Sciatic nerve (tissue), 2 donors: ENCODE measurements at regions not wholly inside any gene's neighbourhood (a gene's known extent, or its start where the extent isn't known, plus 50 kb on each side); places are given as distances from the start of the nearest gene placed in this dataset.

Source experiments
- ATAC-seq: fragments of 200-7000 bp; cut with Tn5 transposase; one replicate; pipeline ENCODE4 v1.9.1; 2020; ENCODE audit warnings: mild to moderate bottlenecking, moderate library complexity
- DNase-seq: peaks from one replicate; pipeline ENCODE4 v3.0.0-alpha.2; 2020; ENCODE audit warnings: low spot score
- intact Hi-C: fragments of 100-400 bp; cut with DNase I; formaldehyde crosslinking; loops from one replicate; pipeline ENCODE4 v1.14.2; 2022
- donor health status: DM: no; HTN: no; CAD: no.
- donor health status: DM: no; HTN: no; CAD: no.

DNA sequence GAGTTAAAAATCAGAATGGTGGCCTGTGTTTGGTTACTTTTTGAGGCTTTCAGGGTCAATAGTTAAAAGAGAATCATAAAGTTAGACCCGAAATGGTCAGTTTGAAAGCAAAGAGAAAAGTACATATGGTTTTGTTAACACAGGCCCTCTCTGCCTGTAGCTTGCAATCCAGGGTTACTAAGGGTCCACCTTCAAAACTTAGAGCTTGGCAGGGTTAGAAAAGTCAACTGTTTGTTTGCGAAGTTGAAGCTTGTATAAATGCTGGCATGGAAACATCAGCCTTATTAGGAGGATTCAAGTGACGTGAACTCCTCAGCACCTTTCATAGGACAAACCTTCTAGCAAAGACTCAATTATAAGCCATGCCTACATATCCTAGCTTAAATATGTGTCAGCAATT, 196.3 kb upstream of the SEMA3A start:
- DNase-seq (no peak), ATAC-seq (no peak)
- intact Hi-C loops = no loop called here

DNA sequence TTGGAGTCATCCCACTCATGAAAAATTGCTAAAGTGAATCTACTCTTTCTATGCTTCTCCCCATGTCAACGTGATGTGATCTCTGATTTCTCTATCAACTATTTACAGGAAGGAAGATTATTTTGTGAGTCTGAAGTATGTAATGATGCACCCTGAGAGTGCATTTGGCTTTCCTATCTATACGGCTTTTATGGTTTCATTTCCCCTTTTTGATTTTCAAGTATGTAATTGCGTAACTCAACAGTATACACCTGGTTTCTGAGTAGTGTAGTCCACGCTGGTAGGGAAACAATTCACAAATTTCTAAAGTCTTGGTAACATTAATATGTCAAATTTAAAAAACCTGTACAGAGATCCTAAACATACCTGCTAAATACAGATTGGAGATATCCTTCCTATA, 194.7 kb upstream of the SEMA3A start:
- DNase-seq = no peak
- no peak for ATAC-seq
- intact Hi-C loops = no loop called here

DNA sequence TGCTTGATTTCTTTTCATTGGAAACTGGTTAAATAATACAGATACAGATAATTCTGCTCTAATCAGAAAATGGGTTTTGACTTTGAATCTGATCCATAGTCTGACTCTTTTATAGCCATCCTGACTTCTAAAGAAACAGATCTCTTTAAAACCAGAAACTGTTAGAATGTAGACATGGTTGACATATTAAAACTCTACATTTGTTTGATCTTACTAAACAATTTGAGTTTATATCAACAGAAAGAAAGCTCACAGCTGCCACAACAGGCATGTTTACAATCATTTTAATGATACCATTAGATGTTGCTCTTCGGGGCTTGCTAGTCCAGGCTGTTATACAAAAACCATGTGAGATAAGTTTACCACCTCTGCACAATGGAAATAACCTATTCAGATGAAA, 193.0 kb upstream of the SEMA3A start:
- ATAC-seq (no peak), DNase-seq (no peak)
- intact Hi-C loops = no loop called here

DNA sequence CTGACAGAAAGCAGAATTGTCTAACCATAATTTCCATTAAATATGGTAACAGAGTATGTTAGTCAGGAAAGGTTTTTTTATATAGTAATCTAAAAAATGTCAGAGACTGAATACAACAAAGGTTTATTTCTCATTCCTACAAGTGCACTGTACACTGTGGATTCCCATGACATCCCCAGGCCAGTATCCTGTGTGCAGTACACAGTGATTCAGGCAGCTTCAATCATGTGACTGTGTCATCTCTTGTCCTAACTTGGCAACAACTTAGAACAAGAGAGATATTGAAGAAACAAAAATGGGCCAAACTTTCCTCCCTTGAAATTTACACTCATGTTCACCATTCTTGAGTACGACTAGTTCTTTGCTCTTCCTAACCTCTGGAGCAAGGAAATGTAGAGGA, 189.8 kb upstream of the SEMA3A start:
- intact Hi-C loops = no loop called here
- DNase-seq = no peak
- ATAC-seq = no peak

DNA sequence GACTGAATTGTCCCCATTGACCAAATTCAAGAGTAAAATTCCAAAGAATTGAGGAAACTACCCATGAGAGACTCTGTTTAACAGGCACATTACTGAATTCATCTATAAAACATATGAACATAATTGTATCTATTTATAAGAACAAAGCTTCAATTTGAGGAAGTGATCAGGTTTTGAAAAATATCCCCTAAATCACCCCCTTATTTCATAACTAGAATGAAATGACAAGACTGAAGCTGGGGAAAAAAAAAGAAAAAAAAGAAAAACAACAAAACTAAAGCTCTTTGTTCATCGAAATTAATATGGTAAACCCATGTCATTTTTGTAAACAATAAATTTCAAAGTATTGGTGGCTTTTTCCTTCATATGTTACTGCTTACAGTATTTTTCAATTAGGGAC, 184.9 kb upstream of the SEMA3A start:
- ATAC-seq = no peak
- DNase-seq = no peak
- intact Hi-C loops = no loop called here

DNA sequence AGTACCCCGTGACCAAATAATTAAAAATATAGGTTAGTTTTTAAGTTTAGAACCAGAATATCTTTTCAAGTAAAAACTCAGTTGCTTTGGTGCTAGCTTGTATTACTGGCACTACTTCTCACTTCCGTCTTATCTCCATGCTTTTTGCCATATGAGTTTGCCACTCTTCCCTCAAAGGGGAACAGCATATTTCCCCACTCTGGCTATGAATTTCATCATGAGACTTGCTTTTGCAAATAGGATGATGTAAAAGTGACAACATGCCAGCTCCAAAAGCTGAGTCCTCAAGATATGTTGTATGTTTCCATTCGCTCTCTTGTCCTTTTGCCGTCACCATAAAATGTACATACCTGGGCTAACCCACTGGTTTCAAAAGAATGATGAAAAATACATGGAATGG, 178.1 kb upstream of the SEMA3A start:
- intact Hi-C loops = no loop called here
- DNase-seq (no peak), ATAC-seq (no peak)

DNA sequence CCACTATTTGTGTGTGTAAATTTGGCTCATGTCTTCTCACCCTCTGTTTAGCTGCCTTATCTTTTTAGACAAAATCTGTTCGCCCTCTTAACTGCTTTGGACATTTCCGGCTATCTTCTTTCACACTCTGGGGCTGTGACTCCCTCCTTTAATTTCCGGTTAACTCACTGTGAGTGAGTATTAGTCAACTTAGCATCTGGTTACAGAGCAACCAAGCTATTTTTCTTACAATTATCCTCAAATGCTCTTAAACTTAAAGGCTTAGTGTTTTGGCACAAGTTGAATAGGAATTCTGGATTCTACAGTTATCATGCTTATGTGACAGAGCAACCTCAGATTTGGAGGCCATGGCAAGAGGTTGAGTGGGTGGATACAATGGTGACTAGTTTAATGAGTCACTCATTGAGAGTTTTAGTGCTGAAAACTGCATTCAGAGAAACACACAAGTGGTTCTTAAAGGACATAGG, 177.6 kb upstream of the SEMA3A start:
- DNase-seq (no peak), ATAC-seq (no peak)
- intact Hi-C loops = no loop called here

DNA sequence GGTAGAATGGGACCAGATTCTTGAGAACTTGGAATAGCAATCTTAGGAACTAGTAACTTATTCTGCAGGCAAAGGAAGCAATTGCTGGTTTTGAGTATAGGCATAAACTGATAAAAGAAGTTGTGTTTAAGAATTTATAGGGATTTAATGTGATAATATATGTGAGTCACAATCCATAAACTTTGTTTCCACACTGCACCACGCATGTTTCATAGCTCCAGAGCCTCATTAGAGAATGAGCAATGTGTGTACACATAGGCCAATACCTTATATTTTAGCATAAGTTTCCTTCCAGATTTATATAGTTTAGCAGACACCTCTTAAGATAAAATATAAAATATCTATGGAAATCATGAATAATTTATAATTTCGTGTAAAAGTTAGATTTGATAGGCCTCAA, 175.5 kb upstream of the SEMA3A start:
- intact Hi-C loops = no loop called here
- no peak for ATAC-seq
- no peak for DNase-seq

DNA sequence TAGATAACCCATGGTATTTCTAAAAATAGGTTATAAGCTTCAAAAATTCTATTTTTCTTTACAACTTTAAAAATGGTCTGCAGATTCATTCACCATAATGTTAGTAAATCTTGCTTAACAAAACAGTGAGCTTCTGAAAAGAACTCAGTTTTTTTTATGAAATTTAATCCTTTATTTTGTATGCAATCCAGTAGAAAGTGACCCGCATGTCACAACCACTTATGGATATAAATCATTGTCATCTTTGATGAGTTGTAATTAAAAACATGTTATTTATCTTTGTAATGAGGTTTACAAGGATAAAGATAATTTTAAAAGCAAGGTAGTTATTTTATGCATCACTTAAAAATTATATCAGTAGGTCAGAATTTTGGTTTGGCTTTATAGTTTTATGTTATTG, 173.5 kb upstream of the SEMA3A start:
- DNase-seq = no peak
- ATAC-seq = no peak
- intact Hi-C loops = no loop called here

DNA sequence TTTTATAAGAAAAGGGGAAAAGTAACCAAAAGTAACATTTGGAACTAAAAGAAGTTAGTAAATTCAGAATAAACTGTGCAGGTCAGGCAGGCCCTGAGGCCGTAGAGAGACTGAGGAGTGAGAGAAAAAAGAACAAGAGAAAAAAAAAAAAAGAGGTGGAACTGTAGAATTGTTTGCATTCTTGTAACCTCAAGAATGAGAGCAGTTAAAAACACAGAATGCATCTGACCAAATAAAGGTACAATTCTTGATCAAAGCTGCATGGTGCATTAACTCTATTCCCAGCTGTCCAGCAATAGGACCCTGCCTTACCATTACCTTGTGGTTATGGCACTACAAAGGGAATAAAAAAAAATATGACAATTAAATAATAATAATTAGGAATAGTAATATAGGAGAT, 170.1 kb upstream of the SEMA3A start:
- DNase-seq (no peak), ATAC-seq (no peak)
- intact Hi-C loops = no loop called here

DNA sequence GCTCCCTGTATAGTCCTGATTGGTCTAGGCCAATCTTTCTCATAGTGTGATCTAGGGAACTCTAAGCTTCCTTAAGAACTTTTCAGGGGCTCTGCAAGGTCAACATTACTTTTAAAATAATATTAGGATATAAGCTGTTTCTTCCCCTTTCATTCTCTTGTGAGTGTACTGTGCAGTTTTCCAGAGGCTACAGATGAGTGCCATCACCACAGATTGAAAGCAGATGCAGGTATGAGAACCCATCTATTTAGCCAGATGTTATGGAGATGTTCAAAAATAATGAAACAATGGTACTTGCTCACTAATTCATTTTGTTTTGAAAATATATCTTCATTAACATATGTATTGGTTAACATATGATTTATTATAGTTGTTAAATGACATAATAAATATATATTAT, 169.2 kb upstream of the SEMA3A start:
- ATAC-seq = no peak
- intact Hi-C loops = no loop called here
- no peak for DNase-seq

DNA sequence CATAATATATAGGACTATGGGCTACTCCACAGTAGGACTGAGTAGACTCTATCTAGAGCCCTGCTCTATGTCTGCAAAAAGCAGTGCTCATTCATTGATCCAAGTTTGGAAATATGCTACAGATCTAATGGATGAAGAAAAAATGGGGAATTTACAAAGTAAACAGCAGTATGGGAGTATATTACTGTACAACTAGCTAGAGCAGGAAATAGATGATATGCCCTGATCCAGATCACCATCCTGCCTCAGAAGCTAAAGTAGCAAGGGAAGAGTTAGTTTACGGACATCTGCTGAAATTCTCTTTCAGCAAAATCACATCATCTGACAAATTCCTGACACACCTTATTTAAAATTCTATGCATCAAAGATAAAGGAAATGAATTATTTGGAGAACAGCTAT, 168.2 kb upstream of the SEMA3A start:
- intact Hi-C loops = no loop called here

DNA sequence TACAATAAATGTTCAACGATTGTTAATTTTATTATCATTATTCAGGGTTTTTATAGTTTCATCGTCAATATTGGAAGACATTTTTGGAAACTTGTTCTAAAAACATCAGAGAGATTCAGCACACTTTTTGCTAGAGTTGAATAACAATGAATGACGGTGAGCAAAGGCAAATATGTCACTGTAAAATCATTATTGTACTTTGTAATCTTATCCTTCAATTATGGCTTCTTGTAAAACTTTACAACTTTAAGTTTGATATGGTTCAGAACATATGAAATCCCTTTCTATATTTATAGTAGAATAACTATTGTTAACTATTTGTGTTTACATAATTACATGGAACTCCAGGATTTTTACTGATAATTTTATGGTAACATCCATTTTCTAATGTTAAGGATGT, 167.8 kb upstream of the SEMA3A start:
- no peak for ATAC-seq
- intact Hi-C loops = no loop called here
- no peak for DNase-seq

More for the DNA sequence above, 168.2 kb upstream of the SEMA3A start:
- ATAC-seq = no peak
- no peak for DNase-seq

DNA sequence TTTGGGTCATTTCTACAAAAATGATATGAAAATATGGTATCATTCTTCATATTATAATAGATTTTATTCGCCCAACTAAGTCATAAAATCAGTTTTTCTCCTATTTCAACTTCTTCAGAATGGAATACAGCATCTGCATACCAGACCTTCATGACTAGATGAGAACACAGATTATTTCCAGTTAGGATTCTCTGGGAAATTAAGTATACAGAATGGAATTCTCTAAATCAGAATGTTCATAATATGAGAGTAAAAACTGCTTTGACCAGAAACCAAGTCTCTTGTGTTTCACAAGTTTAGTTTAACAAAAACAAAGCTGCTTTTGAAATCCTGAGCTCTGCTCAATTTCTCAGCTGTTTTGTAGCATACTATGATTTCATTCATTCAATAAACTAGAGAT, 160.3 kb upstream of the SEMA3A start:
- intact Hi-C loops = no loop called here

DNA sequence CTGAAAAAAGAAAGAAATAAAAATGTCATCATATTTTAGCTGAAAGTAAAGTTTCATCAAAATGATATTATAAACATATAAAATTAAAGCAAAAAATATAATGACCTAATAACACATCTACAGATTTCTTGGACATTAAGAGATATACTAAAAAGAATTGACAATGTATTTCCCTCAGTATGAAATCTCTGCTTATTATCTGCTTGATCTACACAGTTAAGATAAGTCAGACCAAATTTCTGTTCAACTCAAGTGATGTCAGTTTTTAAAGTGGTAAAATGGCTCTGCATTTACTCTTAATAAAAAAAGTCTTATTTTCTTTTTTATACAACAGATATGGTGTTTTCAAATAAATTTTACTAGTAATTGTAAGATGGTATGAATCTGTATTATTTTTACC, 159.4 kb upstream of the SEMA3A start:
- DNase-seq (no peak), ATAC-seq (no peak)
- intact Hi-C loops = no loop called here

More for the DNA sequence above, 160.3 kb upstream of the SEMA3A start:
- ATAC-seq (no peak), DNase-seq (no peak)

DNA sequence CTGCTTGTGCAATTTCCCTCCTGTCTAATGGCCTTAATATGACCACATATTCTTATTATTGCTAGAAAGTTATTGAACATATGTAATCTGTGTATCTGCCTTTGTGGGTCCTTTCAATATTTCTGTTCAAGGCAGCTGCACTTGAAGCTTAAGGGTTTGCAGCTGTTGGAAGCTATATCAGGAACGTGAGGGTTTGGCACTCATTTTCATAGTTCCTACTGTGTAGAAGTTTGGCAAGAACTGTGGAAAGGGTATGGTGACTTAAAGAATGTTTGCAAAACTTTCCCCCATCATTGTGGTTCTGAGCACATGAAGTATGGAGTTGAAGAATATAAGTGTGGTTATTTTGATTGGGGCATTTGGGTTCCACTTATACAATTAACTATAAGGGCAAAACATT, 144.7 kb upstream of the SEMA3A start:
- intact Hi-C loops = no loop called here
- DNase-seq (no peak), ATAC-seq (no peak)

DNA sequence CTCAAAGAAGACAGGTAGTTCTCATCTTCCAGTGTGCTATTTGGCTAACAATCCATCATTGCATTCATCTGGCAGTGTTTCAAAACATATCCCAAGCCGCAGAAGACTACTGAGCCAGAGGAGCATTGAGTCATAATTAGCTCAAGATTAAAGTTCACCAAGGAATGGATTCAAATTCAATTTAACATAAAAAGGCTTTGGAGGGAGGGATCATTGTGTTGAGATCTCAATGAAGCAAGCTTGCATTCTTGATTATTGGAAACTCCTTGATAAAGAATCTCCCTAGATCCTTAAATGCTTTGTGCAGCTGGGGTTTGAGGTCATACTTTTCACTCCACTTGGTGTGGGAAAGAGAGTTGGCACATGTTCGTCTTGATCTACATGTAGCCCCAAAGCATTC, 142.8 kb upstream of the SEMA3A start:
- DNase-seq (no peak), ATAC-seq (no peak)
- intact Hi-C loops = no loop called here

DNA sequence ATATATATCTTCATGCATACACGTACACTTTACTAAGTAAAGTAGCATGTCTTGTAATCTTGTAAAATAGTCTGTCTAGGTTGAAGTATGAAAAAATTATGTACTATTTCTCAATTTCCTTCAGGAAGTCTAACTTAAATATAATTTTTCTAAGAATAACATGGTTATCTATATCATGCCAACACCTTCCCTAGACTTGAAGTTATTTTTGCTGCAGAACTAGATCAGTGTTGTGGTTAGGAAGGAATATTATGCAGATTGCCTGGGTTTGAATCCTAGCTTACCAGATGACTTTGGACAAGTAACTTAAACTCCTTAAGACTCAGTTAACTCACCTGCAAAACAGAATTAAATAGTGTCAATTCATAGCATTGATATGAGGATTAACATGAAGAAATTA, 142.2 kb upstream of the SEMA3A start:
- DNase-seq (no peak), ATAC-seq (no peak)
- intact Hi-C loops = no loop called here

DNA sequence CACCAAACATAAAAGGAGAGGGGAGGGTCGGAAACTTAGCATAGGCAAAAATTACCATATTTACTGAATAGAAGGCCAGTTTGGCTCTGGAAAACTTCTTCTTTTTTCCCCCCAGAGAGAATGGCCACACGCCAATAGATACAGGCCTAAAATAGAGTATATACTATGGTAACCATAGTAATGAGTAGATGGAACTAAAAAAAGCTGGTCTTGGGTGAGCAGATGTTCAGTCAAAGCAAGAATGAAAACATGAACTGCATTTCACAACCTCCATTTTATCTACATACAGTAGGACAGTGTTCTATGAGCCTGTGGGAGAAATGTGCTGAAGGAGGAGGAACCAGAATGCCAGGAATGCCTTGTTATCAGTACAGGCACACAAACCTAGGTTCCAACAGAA, 141.7 kb upstream of the SEMA3A start:
- ATAC-seq (peak; percentile 32), DNase-seq (no peak)
- intact Hi-C loops = no loop called here

DNA sequence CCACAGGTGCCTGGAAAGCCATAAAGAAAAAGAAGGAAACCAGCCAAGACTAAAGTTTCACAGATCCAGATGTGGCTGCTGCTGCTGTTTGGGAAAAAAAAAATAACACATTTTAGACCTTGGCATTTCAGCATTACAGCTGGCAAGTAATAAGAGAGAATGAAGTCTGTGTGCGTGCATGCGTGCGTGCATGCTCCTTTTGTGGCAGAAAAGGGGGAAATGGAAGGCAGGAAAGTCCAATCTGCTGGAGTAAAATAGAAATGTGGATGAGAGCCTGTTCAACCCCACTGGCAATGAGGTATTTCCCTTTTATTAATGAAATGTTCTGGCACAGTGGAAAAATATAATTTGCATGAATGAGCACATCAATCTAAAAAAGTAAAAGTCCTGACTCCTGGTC, 137.0 kb upstream of the SEMA3A start:
- ATAC-seq (no peak), DNase-seq (no peak)
- intact Hi-C loops = no loop called here

DNA sequence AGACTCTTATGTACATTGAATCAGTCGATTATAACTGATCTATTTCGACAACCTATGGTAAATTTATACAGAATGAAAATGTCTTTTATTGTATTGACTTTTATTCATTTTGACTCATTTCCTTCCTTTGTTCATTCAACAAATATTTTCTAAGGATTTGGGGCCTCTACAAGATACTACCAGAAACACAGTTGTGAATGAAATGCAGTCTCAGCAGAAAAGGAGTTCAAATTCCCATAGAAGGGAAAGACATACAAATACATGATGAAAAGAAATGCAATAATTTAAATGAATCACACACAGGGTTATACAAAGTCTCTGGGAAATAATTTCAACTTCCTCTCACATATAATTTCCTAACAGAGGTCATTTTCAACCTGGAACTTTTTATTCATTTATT, 134.0 kb upstream of the SEMA3A start:
- ATAC-seq = no peak
- no peak for DNase-seq
- intact Hi-C loops = no loop called here

DNA sequence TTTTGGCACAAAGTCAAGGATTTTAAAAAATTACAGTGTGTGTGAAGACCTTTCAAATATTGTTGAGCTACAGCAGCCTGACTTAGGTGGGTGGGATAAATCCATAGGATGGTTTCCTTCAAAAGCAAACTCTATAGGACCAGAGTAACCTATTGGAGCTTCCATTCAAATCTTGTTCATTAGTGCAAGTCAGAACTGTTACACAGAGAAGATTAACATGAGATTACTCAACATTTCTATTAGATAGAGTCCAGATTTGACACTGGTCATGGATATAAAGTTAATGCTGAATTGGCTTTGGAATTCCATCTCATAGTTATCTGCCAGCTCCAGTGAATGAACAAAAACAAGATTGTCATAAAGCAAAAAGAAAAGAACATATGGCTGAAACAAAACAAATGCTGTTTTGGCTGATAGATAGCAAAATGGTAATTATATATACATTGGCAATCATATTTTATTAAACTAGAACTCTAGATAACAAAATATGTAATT, 129.6 kb upstream of the SEMA3A start:
- no peak for ATAC-seq
- no peak for DNase-seq
- intact Hi-C loops = no loop called here
